Transverse colon (tissue), 4 donors: ENCODE measurements at regions not wholly inside any gene's neighbourhood (a gene's known extent, or its start where the extent isn't known, plus 50 kb on each side); places are given as distances from the start of the nearest gene placed in this dataset.

Experiments
- EP300 ChIP-seq: sonication (generic); formaldehyde crosslinking; IDR thresholded peaks from one replicate; pipeline ENCODE4 v1.6.1; 2017; ENCODE audit warnings: antibody characterized with exemption, low read depth
- POLR2A ChIP-seq: fragments of 450-650 bp; IDR thresholded peaks from one replicate; pipeline ENCODE4 v1.6.1; 2016; ENCODE audit warnings: antibody characterized with exemption, mild to moderate bottlenecking, moderate library complexity
- POLR2AphosphoS5 ChIP-seq, 3 donors: sonication (generic); formaldehyde crosslinking; IDR thresholded peaks; one replicate each; pipeline ENCODE4 v1.6.1; 2016; ENCODE audit warnings: antibody characterized with exemption in 3 of 3
- TF ChIP-seq, protein P1 (sequence below), 5 experiments: fragments of 200-600 bp in 3 of 5; fragments of 450-650 bp in 2 of 5; sonication (generic) in 3 of 5; IDR thresholded peaks; 1 replicate in 2 of 5; 2 replicates in 3 of 5; pipeline ENCODE4 v1.5.1; 2016 to 2017; ENCODE audit warnings: antibody characterized with exemption in 5 of 5, inconsistent platforms in 3 of 5, mild to moderate bottlenecking in 2 of 5, moderate library complexity in 1 of 5

DNA sequence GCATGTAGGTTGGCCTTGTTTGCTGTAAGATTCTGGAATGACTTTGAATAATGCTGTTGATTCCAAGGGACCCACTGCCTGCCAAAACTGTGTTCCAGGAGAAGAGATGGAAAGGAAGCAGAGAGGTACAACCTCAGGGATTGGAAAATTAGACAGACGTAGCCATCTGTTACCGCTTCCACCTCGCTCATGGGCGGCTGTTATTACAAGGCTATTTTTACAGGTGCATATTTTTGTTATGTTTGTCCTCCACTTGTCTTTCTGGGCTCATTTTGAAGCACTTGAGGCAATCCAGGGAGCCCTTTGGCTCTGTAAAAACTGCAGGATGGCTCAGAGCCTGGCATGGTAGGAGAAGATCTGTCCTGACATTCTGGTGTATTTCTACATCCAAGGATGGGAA, 276.4 kb upstream of the TMTC4 start:
- TF ChIP-seq POLR2A (no peak), POLR2AphosphoS5 (IDR thresholded peaks at IDR 0.05) (no peak), EP300 (no peak)
- TF ChIP-seq, protein P1, sequence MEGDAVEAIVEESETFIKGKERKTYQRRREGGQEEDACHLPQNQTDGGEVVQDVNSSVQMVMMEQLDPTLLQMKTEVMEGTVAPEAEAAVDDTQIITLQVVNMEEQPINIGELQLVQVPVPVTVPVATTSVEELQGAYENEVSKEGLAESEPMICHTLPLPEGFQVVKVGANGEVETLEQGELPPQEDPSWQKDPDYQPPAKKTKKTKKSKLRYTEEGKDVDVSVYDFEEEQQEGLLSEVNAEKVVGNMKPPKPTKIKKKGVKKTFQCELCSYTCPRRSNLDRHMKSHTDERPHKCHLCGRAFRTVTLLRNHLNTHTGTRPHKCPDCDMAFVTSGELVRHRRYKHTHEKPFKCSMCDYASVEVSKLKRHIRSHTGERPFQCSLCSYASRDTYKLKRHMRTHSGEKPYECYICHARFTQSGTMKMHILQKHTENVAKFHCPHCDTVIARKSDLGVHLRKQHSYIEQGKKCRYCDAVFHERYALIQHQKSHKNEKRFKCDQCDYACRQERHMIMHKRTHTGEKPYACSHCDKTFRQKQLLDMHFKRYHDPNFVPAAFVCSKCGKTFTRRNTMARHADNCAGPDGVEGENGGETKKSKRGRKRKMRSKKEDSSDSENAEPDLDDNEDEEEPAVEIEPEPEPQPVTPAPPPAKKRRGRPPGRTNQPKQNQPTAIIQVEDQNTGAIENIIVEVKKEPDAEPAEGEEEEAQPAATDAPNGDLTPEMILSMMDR (IDR thresholded peaks at IDR 0.05) = no peak
